Thyroid gland (tissue), 4 donors: ENCODE measurements at regions not wholly inside any gene's neighbourhood (a gene's known extent, or its start where the extent isn't known, plus 50 kb on each side); places are given as distances from the start of the nearest gene placed in this dataset.

ENCODE experiments used
- POLR2A ChIP-seq, 2 donors: fragments of 450-650 bp; IDR thresholded peaks; one replicate each; pipeline ENCODE4 v1.6.1; 2017; ENCODE audit warnings: antibody characterized with exemption in 2 of 2, mild to moderate bottlenecking in 2 of 2, moderate library complexity in 1 of 2
- TF ChIP-seq, protein P1 (sequence below), 6 experiments: fragments of 200-600 bp in 3 of 6; fragments of 450-650 bp in 3 of 6; sonication (generic) in 3 of 6; IDR thresholded peaks; one replicate each; pipeline ENCODE4 v1.5.1; 2016 to 2019; ENCODE audit warnings: antibody characterized with exemption in 6 of 6, mild to moderate bottlenecking in 2 of 6, inconsistent platforms in 1 of 6, moderate library complexity in 1 of 6

DNA sequence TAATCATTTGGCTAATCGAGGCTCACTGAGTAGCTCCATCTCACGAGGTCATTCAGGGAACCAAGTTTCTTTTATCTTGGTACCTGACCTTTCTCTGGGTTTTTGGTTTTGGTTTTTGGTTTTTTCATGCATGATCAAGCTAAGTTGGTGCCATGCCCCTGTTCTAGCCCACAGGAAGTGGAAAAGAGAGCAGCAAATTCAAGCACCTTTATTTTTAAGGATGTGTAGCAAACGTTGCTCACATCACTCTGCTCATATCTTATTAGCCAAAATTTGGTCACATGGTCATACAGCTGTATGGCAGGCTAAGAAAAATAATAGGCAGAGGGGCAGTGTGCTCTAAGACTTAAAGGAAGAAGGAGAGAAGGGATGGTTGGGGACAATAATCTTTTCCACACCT is 593.5 kb downstream of the DIAPH3 start:
- TF ChIP-seq, protein P1, sequence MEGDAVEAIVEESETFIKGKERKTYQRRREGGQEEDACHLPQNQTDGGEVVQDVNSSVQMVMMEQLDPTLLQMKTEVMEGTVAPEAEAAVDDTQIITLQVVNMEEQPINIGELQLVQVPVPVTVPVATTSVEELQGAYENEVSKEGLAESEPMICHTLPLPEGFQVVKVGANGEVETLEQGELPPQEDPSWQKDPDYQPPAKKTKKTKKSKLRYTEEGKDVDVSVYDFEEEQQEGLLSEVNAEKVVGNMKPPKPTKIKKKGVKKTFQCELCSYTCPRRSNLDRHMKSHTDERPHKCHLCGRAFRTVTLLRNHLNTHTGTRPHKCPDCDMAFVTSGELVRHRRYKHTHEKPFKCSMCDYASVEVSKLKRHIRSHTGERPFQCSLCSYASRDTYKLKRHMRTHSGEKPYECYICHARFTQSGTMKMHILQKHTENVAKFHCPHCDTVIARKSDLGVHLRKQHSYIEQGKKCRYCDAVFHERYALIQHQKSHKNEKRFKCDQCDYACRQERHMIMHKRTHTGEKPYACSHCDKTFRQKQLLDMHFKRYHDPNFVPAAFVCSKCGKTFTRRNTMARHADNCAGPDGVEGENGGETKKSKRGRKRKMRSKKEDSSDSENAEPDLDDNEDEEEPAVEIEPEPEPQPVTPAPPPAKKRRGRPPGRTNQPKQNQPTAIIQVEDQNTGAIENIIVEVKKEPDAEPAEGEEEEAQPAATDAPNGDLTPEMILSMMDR (IDR thresholded peaks at IDR 0.05) = no peak
- no peak for TF ChIP-seq POLR2A (IDR thresholded peaks at IDR 0.05)
